Stimulated activated CD8-positive, alpha-beta memory T cell treated with anti-CD3 and anti-CD28 coated beads, Interleukin-4, amount 100 ng/mL, for 4 hours (primary cell): ENCODE measurements at regions not wholly inside any gene's neighbourhood (a gene's known extent, or its start where the extent isn't known, plus 50 kb on each side); places are given as distances from the start of the nearest gene placed in this dataset.
"Not testable (repeated sequence)": the region's sequence is repeated elsewhere in the genome, so short reads cannot be mapped to it uniquely, and the experiment has no call there.

Experiments
- DNase-seq, 2 donors: peaks; one replicate each; pipeline ENCODE4 v3.0.0-alpha.2; 2020; ENCODE audit warnings: low read depth in 2 of 2, low spot score in 1 of 2

GRCh38 chr15:35693886-35694285, 147.9 kb upstream of the DPH6 start:
- no peak for DNase-seq

GRCh38 chr15:35695003-35695402, 149.0 kb upstream of the DPH6 start:
- DNase-seq = no peak

- DNase-seq = no peak
Measured at GRCh38 chr15:35696767-35697231, 150.8 kb upstream of the DPH6 start.

- no peak for DNase-seq
Measured at GRCh38 chr15:35697549-35698299, 151.8 kb upstream of the DPH6 start.

- no peak for DNase-seq
Measured at GRCh38 chr15:35698331-35698730, 152.4 kb upstream of the DPH6 start.

- DNase-seq = no peak
Measured at GRCh38 chr15:35698966-35699575, 153.1 kb upstream of the DPH6 start.

GRCh38 chr15:35700091-35700593, 154.2 kb upstream of the DPH6 start:
- DNase-seq = not testable (repeated sequence)

GRCh38 chr15:35701402-35702046, 155.6 kb upstream of the DPH6 start:
- DNase-seq = no peak

GRCh38 chr15:35702946-35703495, 157.1 kb upstream of the DPH6 start:
- no peak for DNase-seq

GRCh38 chr15:35705030-35705883, 159.3 kb upstream of the DPH6 start:
- DNase-seq = no peak

GRCh38 chr15:35705884-35706585, 160.1 kb upstream of the DPH6 start:
- no peak for DNase-seq

- DNase-seq = no peak
Measured at GRCh38 chr15:35712956-35713355, 167.0 kb upstream of the DPH6 start.

GRCh38 chr15:35713733-35714132, 167.8 kb upstream of the DPH6 start:
- no peak for DNase-seq

- DNase-seq = no peak
Measured at GRCh38 chr15:35717721-35718120, 171.8 kb upstream of the DPH6 start.

- no peak for DNase-seq
Measured at GRCh38 chr15:35720019-35720418, 174.1 kb upstream of the DPH6 start.

GRCh38 chr15:35720984-35721383, 175.0 kb upstream of the DPH6 start:
- DNase-seq = no peak

- DNase-seq = no peak
Measured at GRCh38 chr15:35721751-35722150, 175.8 kb upstream of the DPH6 start.

GRCh38 chr15:35722501-35722900, 176.5 kb upstream of the DPH6 start:
- DNase-seq = no peak

GRCh38 chr15:35723120-35723847, 177.3 kb upstream of the DPH6 start:
- no peak for DNase-seq

- no peak for DNase-seq
Measured at GRCh38 chr15:35723852-35724251, 177.9 kb upstream of the DPH6 start.
